IMR-90 (cell line): ENCODE measurements at regions not wholly inside any gene's neighbourhood (a gene's known extent, or its start where the extent isn't known, plus 50 kb on each side); places are given as distances from the start of the nearest gene placed in this dataset.

Source experiments
- ATAC-seq: fragments of 200-7000 bp; cut with Tn5 transposase; 2 replicates; pipeline ENCODE4 v1.9.1; 2020; ENCODE audit warnings: low read depth, mild to moderate bottlenecking, moderate library complexity
- BruUV-seq: library from RNA; stranded (reverse); fragments of 400-500 nt; replicated peaks from 2 replicates; lab custom pipeline; 2021; lab: Mats Ljungman, UMichigan
- CTCF ChIA-PET: fragments of 300-600 bp; formaldehyde crosslinking; extraction: SDS; loops from one replicate; lab custom pipeline; 2021; ENCODE audit warnings: antibody characterized with exemption; lab: Yijun Ruan, JAX
- POLR2A ChIA-PET: fragments of 300-600 bp; sonication (Branson Sonifier 250); formaldehyde crosslinking; loops from one replicate; lab custom pipeline; 2022; ENCODE audit warnings: antibody characterized with exemption; ENCODE audit not compliant: unreplicated experiment; lab: Charles Lee
- DNase-seq: peaks from one replicate; pipeline ENCODE4 v3.0.0; 2013
- H2AFZ ChIP-seq: replicated peaks from 2 replicates; pipeline ENCODE3; 2013; ENCODE audit warnings: low read length, mild to moderate bottlenecking; ENCODE audit not compliant: poor library complexity
- H2AK5ac ChIP-seq: 2 replicates; pipeline ENCODE4 v1.6.1; 2013; ENCODE audit warnings: low read depth, low read length, inconsistent platforms
- H2AK9ac ChIP-seq: replicated peaks from 2 replicates; pipeline ENCODE3; 2013; ENCODE audit warnings: mild to moderate bottlenecking, low read depth, low read length, moderate library complexity; ENCODE audit not compliant: poor library complexity
- H2BK120ac ChIP-seq: 2 replicates; pipeline ENCODE4 v1.6.1; 2013; ENCODE audit warnings: low read depth, low read length, inconsistent platforms
- H2BK15ac ChIP-seq: 3 replicates; pipeline ENCODE4 v1.6.1; 2013; ENCODE audit warnings: low read depth, low read length, inconsistent platforms
- H2BK20ac ChIP-seq: 2 replicates; pipeline ENCODE4 v1.6.1; 2013; ENCODE audit warnings: low read depth, mild to moderate bottlenecking, inconsistent platforms, low read length, moderate library complexity
- H2BK5ac ChIP-seq: 2 replicates; pipeline ENCODE4 v1.6.1; 2013; ENCODE audit warnings: mild to moderate bottlenecking, low read depth, low read length, inconsistent platforms; ENCODE audit not compliant: poor library complexity, severe bottlenecking
- H3K14ac ChIP-seq: replicated peaks from 2 replicates; pipeline ENCODE4 v1.6.1; 2013; ENCODE audit warnings: low read depth, low read length, inconsistent platforms
- H3K18ac ChIP-seq: 2 replicates; pipeline ENCODE4 v1.6.1; 2013; ENCODE audit warnings: low read depth, low read length, control low read depth
- H3K23ac ChIP-seq: 2 replicates; pipeline ENCODE4 v1.6.1; 2013; ENCODE audit warnings: low read depth, low read length, inconsistent platforms
- H3K27ac ChIP-seq: 2 replicates; pipeline ENCODE4 v1.5.1; 2013; ENCODE audit warnings: mild to moderate bottlenecking, control low read depth, low read length; ENCODE audit not compliant: insufficient read depth
- H3K27me3 ChIP-seq: 2 replicates; pipeline ENCODE4 v1.6.1; 2013; ENCODE audit warnings: low read length; ENCODE audit not compliant: control insufficient read depth, insufficient read depth
- H3K36me3 ChIP-seq: 2 replicates; pipeline ENCODE4 v1.6.1; 2013; ENCODE audit warnings: low read length, mixed read lengths; ENCODE audit not compliant: control insufficient read depth, insufficient read depth
- H3K4ac ChIP-seq: 2 replicates; pipeline ENCODE4 v1.6.1; 2013; ENCODE audit warnings: low read depth, low read length, inconsistent platforms
- H3K4me1 ChIP-seq: 2 replicates; pipeline ENCODE4 v1.6.1; 2013; ENCODE audit warnings: low read length, mixed read lengths; ENCODE audit not compliant: control insufficient read depth, insufficient read depth
- H3K4me2 ChIP-seq: 2 replicates; pipeline ENCODE4 v1.6.1; 2013; ENCODE audit warnings: low read depth, mild to moderate bottlenecking, control low read depth, low read length, moderate library complexity
- H3K4me3 ChIP-seq: 2 replicates; pipeline ENCODE4 v1.5.1; 2013; ENCODE audit warnings: low read depth, mild to moderate bottlenecking, control low read depth, low read length, moderate library complexity; ENCODE audit not compliant: insufficient read depth
- H3K56ac ChIP-seq: 2 replicates; pipeline ENCODE4 v1.6.1; 2013; ENCODE audit warnings: low read length, inconsistent platforms; ENCODE audit not compliant: insufficient read depth; ENCODE audit errors: extremely low read depth
- H3K79me1 ChIP-seq, 2 experiments: 2 replicates each; pipeline ENCODE4 v1.6.1; 2013; ENCODE audit warnings: low read length in 2 of 2, inconsistent platforms in 1 of 2, low read depth in 1 of 2
- H3K9ac ChIP-seq: 2 replicates; pipeline ENCODE4 v1.6.1; 2013; ENCODE audit warnings: low read depth, low read length, control low read depth
- H3K9me1 ChIP-seq: 2 replicates; pipeline ENCODE4 v1.6.1; 2013; ENCODE audit warnings: low read length, inconsistent platforms; ENCODE audit not compliant: insufficient read depth
- H3K9me3 ChIP-seq: 2 replicates; pipeline ENCODE4 v1.6.1; 2013; ENCODE audit warnings: low read length; ENCODE audit not compliant: control insufficient read depth, insufficient read depth
- H4K20me1 ChIP-seq: 2 replicates; pipeline ENCODE4 v1.6.1; 2013; ENCODE audit warnings: low read length, inconsistent platforms; ENCODE audit not compliant: insufficient read depth
- H4K5ac ChIP-seq: 2 replicates; pipeline ENCODE4 v1.6.1; 2013; ENCODE audit warnings: mild to moderate bottlenecking, low read depth, low read length, control low read depth
- H4K8ac ChIP-seq, 2 experiments: 2 replicates each; pipeline ENCODE4 v1.6.1; 2013; ENCODE audit warnings: low read depth in 2 of 2, low read length in 2 of 2, control low read depth in 1 of 2, inconsistent platforms in 1 of 2
- H4K91ac ChIP-seq: 2 replicates; pipeline ENCODE4 v1.6.1; 2013; ENCODE audit warnings: low read depth, low read length, inconsistent platforms; ENCODE audit not compliant: insufficient read depth
- BHLHE40 ChIP-seq: fragments of 150-350 bp; IDR thresholded peaks from 2 replicates; pipeline ENCODE4 v1.6.1; 2016; ENCODE audit warnings: mild to moderate bottlenecking, low read depth, low read length
- CEBPB ChIP-seq: IDR thresholded peaks from 2 replicates; pipeline ENCODE4 v1.6.1; 2012; ENCODE audit warnings: low read depth, low read length, improper control_type of control experiment
- CHD1 ChIP-seq: IDR thresholded peaks from 2 replicates; pipeline ENCODE4 v1.6.1; 2012; ENCODE audit warnings: low read depth, low read length, improper control_type of control experiment
- CTCF ChIP-seq: conservative IDR thresholded peaks from 2 replicates; pipeline ENCODE4 v1.5.1; 2012; ENCODE audit warnings: mild to moderate bottlenecking, low read depth, low read length, improper control_type of control experiment
- ELK1 ChIP-seq: fragments of 150-350 bp; IDR thresholded peaks from 2 replicates; pipeline ENCODE4 v1.6.1; 2016; ENCODE audit warnings: low read depth, mild to moderate bottlenecking, low read length, moderate library complexity, borderline replicate concordance
- FOS ChIP-seq: fragments of 150-350 bp; IDR thresholded peaks from 2 replicates; pipeline ENCODE4 v1.6.1; 2016; ENCODE audit warnings: low read depth, low read length
- MAFK ChIP-seq: IDR thresholded peaks from 2 replicates; pipeline ENCODE4 v1.6.1; 2012; ENCODE audit warnings: low read depth, low read length, improper control_type of control experiment
- MAZ ChIP-seq: IDR thresholded peaks from 2 replicates; pipeline ENCODE4 v1.6.1; 2012; ENCODE audit warnings: low read depth, mild to moderate bottlenecking, low read length, improper control_type of control experiment, moderate library complexity, borderline replicate concordance
- MXI1 ChIP-seq: IDR thresholded peaks from 2 replicates; pipeline ENCODE4 v1.6.1; 2012; ENCODE audit warnings: low read depth, mild to moderate bottlenecking, low read length, moderate library complexity, borderline replicate concordance
- NFE2L2 ChIP-seq: fragments of 150-350 bp; IDR thresholded peaks from 2 replicates; pipeline ENCODE4 v1.6.1; 2016; ENCODE audit warnings: low read depth, mild to moderate bottlenecking, low read length
- POLR2A ChIP-seq: IDR thresholded peaks from 2 replicates; pipeline ENCODE4 v1.6.1; 2012; ENCODE audit warnings: mild to moderate bottlenecking, low read depth, low read length
- RAD21 ChIP-seq: IDR thresholded peaks from 2 replicates; pipeline ENCODE4 v1.6.1; 2012; ENCODE audit warnings: low read length, improper control_type of control experiment
- RCOR1 ChIP-seq: IDR thresholded peaks from 2 replicates; pipeline ENCODE4 v1.6.1; 2012; ENCODE audit warnings: mild to moderate bottlenecking, low read length, improper control_type of control experiment; ENCODE audit not compliant: insufficient replicate concordance
- SMC3 ChIP-seq: fragments of 150-350 bp; IDR thresholded peaks from 2 replicates; pipeline ENCODE4 v1.6.1; 2016; ENCODE audit warnings: low read depth, mild to moderate bottlenecking, antibody characterized with exemption, low read length, moderate library complexity
- USF2 ChIP-seq: fragments of 150-350 bp; IDR thresholded peaks from 2 replicates; pipeline ENCODE4 v1.6.1; 2017; ENCODE audit warnings: mild to moderate bottlenecking, antibody characterized with exemption, low read length, low read depth
- WGBS, 2 experiments: methylation state at CpG; one replicate each; pipeline versions ENCODE4 v1.1.5 to v1.1.7; 2013; ENCODE audit warnings: missing lambda C conversion rate in 2 of 2; ENCODE audit not compliant: insufficient read length in 1 of 2; ENCODE audit errors: extremely low coverage in 2 of 2; 5-methylcytosine and 5-hydroxymethylcytosine counted together
- dilution Hi-C: fragments of 300-500 bp; cut with HindIII; formaldehyde crosslinking; loops from one replicate; pipeline ENCODE4 v1.14.3; 2018; ENCODE audit warnings: low sequenced_read_pairs; ENCODE audit not compliant: unreplicated experiment
- in situ Hi-C: fragments of 300-500 bp; cut with MboI; formaldehyde crosslinking; loops from 3 replicates; pipeline ENCODE4 v1.14.3; 2019; ENCODE audit warnings: low sequenced_read_pairs, inconsistent platforms, mixed read lengths
- intact Hi-C: fragments of 100-400 bp; cut with micrococcal nuclease; formaldehyde crosslinking; loops from 2 replicates; pipeline ENCODE4 v1.10.0; 2022

- Histone ChIP-seq H3K27ac (no peak overlapping the region), H3K4me2 (no peak overlapping the region), H2BK15ac (no peak overlapping the region; the same call in 2 of the 3 replicates), H3K36me3 (no peaks in the 10 kb centered on the region), H4K5ac (no peak overlapping the region), H3K14ac (no peak overlapping the region), H3K9me1 (no peaks in the 10 kb centered on the region), H3K4ac (no peak overlapping the region), H2AFZ (no peak overlapping the region), H4K8ac (no peak overlapping the region), H3K79me1 (no peaks in the 10 kb centered on the region), H4K91ac (no peak overlapping the region), H4K20me1 (no peaks in the 10 kb centered on the region), H3K4me3 (no peak overlapping the region), H2BK20ac (no peak overlapping the region), H3K18ac (no peak overlapping the region), H2BK120ac (no peak overlapping the region), H3K23ac (no peak overlapping the region), H2BK5ac (no peak overlapping the region), H3K4me1 (peaks cover 10% of the 10 kb centered on the region), H2AK9ac (no peak overlapping the region), H3K56ac (no peak overlapping the region), H2AK5ac (no peak overlapping the region), H3K27me3 (no peaks in the 10 kb centered on the region), H3K9ac (no peak overlapping the region), H3K9me3 (no peaks in the 10 kb centered on the region)
- dilution Hi-C loops (no loop called here), in situ Hi-C loops (no loop called here), intact Hi-C loops (loop anchor here (1.0 to 5.0 kb wide), 6 partner anchors 76 to 1101 kb away; no protein-coding TSS in a partner anchor)
- WGBS, 2 experiments: no CpG with 5 or more reads among the region's 4 CpGs
- BruUV-seq: no TSS peak
- ATAC-seq (peak; percentile 93), DNase-seq (peak; percentile 63)
- ChIA-PET POLR2A (interaction anchor here (0.6 to 1.0 kb wide), 3 partner anchors 208 to 215 kb away, joined by 3 read pairs; partner anchors contain the start of gene TRIB2), CTCF (interaction anchor here (0.6 to 4.7 kb wide), 9 partner anchors 9 to 215 kb away, joined by 3 to 28 read pairs (median 4); no protein-coding TSS in a partner anchor)
- TF ChIP-seq MAFK: no peak
- no peak for TF ChIP-seq CEBPB
- TF ChIP-seq RCOR1: no peak
- no peak for TF ChIP-seq MAZ
- no peak for TF ChIP-seq USF2
- TF ChIP-seq NFE2L2: no peak
- TF ChIP-seq ELK1: no peak
- no peak for TF ChIP-seq BHLHE40
- 0 out of 2 replicates have a peak, but pooled peaks have one; percentile 29 for TF ChIP-seq POLR2A
- no peak for TF ChIP-seq CHD1
- TF ChIP-seq RAD21: peak; percentile 93
- TF ChIP-seq MXI1: no peak
- peak; percentile 91 for TF ChIP-seq SMC3
- no peak for TF ChIP-seq FOS
- peak; percentile 90 for TF ChIP-seq CTCF
Observed at GRCh38 chr2:12931186-12931844, 214.6 kb downstream of the TRIB2 start.
